Stomach (tissue), 8 donors: ENCODE measurements at regions not wholly inside any gene's neighbourhood (a gene's known extent, or its start where the extent isn't known, plus 50 kb on each side); places are given as distances from the start of the nearest gene placed in this dataset.
"Not testable (repeated sequence)": the region's sequence is repeated elsewhere in the genome, so short reads cannot be mapped to it uniquely, and the experiment has no call there.

Experiments
- DNase-seq, 2 donors: peaks; one replicate each; pipeline versions ENCODE4 v3.0.0 to v3.0.0-alpha.2; 2013 to 2019
- H3K27ac ChIP-seq, 5 donors: fragments of 200-600 bp in 4 of 5; sonication (generic) in 4 of 5; one replicate each; pipeline ENCODE4 v1.5.1; 2013 to 2019; ENCODE audit warnings: mild to moderate bottlenecking in 1 of 5, moderate library complexity in 1 of 5
- H3K27me3 ChIP-seq, 3 donors: fragments of 200-600 bp; sonication (generic); one replicate each; pipeline ENCODE4 v1.5.1; 2017 to 2019; ENCODE audit warnings: mixed run types in 1 of 3
- H3K36me3 ChIP-seq, 4 donors: fragments of 200-600 bp; sonication (generic); 1 replicate in 3 of 4; 2 replicates in 1 of 4; pipeline ENCODE4 v1.5.1; 2016 to 2019
- H3K4me1 ChIP-seq, 4 donors: fragments of 200-600 bp; sonication (generic); one replicate each; pipeline ENCODE4 v1.5.1; 2016 to 2019
- H3K4me3 ChIP-seq, 4 donors: fragments of 200-600 bp; sonication (generic) in 3 of 4; one replicate each; pipeline ENCODE4 v1.5.1; 2016 to 2019; ENCODE audit warnings: mild to moderate bottlenecking in 1 of 4
- H3K9me3 ChIP-seq, 4 donors: fragments of 200-600 bp; sonication (generic); one replicate each; pipeline ENCODE4 v1.5.1; 2016 to 2019
- EP300 ChIP-seq: sonication (generic); formaldehyde crosslinking; IDR thresholded peaks from one replicate; pipeline ENCODE4 v1.6.1; 2017; ENCODE audit warnings: antibody characterized with exemption
- POLR2A ChIP-seq, 4 donors: fragments of 450-650 bp; IDR thresholded peaks; one replicate each; pipeline ENCODE4 v1.6.1; 2016; ENCODE audit warnings: antibody characterized with exemption in 4 of 4, control low read depth in 2 of 4, mild to moderate bottlenecking in 1 of 4, moderate library complexity in 1 of 4
- POLR2AphosphoS5 ChIP-seq, 3 donors: sonication (generic); formaldehyde crosslinking; IDR thresholded peaks; one replicate each; pipeline ENCODE4 v1.6.1; 2016; ENCODE audit warnings: antibody characterized with exemption in 3 of 3
- WGBS, 5 donors: extraction: QIAGEN DNeasy Blood & Tissue Kit in 3 of 5; methylation state at CpG; one replicate each; pipeline versions ENCODE4 v1.1.5 to v1.1.7; 2013 to 2018; 5-methylcytosine and 5-hydroxymethylcytosine counted together
- intact Hi-C: fragments of 100-400 bp; cut with DNase I; formaldehyde crosslinking; loops from one replicate; pipeline ENCODE4 v1.15.1; 2023; ENCODE audit warnings: low total_unique reads
- TF ChIP-seq, protein P1 (sequence below), 7 experiments: fragments of 450-650 bp in 4 of 7; fragments of 200-600 bp in 3 of 7; sonication (generic) in 3 of 7; IDR thresholded peaks; one replicate each; pipeline ENCODE4 v1.5.1; 2016 to 2019; ENCODE audit warnings: antibody characterized with exemption in 7 of 7, control low read depth in 2 of 7, mild to moderate bottlenecking in 1 of 7
- donor health status: healthy with polysubstance abuse.
- donor health status: Bipolar disorder and iron deficiency.
- donor health status: healthy.

DNA sequence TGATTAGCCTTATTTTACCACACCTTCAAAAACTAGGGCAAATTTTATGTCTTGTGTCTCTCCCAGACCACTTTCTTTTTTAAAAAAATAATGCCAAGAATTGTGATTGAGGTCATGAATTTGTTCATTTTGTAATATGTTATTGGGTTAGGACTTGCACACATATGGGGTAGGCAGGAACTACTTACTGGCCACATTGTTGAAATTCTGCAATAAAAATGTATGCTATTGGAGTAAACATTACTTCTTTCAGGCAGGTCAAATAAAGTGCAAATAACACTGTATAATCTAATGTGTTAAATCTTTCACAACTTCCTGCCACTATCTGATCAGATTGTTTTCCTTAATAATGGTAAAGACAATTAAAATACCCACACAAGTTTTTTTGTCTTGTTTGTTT, 166.6 kb upstream of the COL11A1 start:
- Histone ChIP-seq H3K27me3 (no peaks in the 10 kb centered on the region), H3K9me3 (no peaks in the 10 kb centered on the region), H3K27ac (no peak overlapping the region), H3K4me1 (no peaks in the 10 kb centered on the region), H3K4me3 (no peak overlapping the region), H3K36me3 (no peaks in the 10 kb centered on the region)
- intact Hi-C loops: no loop called here
- DNase-seq: no peak
- TF ChIP-seq POLR2AphosphoS5 (IDR thresholded peaks at IDR 0.05) (no peak), EP300 (no peak), POLR2A (IDR thresholded peaks at IDR 0.05) (no peak)
- TF ChIP-seq, protein P1, sequence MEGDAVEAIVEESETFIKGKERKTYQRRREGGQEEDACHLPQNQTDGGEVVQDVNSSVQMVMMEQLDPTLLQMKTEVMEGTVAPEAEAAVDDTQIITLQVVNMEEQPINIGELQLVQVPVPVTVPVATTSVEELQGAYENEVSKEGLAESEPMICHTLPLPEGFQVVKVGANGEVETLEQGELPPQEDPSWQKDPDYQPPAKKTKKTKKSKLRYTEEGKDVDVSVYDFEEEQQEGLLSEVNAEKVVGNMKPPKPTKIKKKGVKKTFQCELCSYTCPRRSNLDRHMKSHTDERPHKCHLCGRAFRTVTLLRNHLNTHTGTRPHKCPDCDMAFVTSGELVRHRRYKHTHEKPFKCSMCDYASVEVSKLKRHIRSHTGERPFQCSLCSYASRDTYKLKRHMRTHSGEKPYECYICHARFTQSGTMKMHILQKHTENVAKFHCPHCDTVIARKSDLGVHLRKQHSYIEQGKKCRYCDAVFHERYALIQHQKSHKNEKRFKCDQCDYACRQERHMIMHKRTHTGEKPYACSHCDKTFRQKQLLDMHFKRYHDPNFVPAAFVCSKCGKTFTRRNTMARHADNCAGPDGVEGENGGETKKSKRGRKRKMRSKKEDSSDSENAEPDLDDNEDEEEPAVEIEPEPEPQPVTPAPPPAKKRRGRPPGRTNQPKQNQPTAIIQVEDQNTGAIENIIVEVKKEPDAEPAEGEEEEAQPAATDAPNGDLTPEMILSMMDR (IDR thresholded peaks at IDR 0.05): no peak

- H3K27ac ChIP-seq: no peak overlapping the region
- no peak for DNase-seq
- no peak overlapping the region for H3K4me3 ChIP-seq
- 43 to 50% (median 47%) methylated on average over 3 of the region's 3 CpGs for WGBS, 5 donors
- TF ChIP-seq POLR2AphosphoS5 (IDR thresholded peaks at IDR 0.05): no peak
- no peak for TF ChIP-seq EP300
- TF ChIP-seq, protein P1 (IDR thresholded peaks at IDR 0.05): no peak
- no peak for TF ChIP-seq POLR2A (IDR thresholded peaks at IDR 0.05)
- H3K9me3 ChIP-seq: no peaks in the 10 kb centered on the region
- no peaks in the 10 kb centered on the region for H3K27me3 ChIP-seq
- intact Hi-C loops: no loop called here
- no peaks in the 10 kb centered on the region for H3K36me3 ChIP-seq
- H3K4me1 ChIP-seq: no peaks in the 10 kb centered on the region
Observed at GRCh38 chr1:103273106-103273505, 164.8 kb upstream of the COL11A1 start.

DNA sequence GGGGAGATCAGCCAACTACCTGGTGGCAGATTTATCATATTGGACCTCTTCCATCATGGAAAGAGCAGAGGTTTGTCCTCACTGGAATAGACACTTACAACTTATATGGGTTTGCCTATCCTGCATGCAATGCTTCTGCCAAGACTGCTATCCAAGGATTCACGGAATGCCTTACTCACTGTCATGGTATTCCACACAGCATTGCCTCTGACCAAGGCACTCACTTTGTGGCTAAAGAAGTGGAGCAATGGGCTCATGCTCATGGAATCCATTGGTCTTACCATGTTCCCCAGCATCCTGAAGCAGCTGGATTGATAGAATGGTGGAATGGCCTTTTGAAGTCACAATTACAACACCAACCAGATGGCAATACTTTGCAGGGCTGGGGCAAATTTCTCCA, 163.1 kb upstream of the COL11A1 start:
- H3K4me3 ChIP-seq: not testable (repeated sequence)
- 83 to 100% (median 90%) methylated on average over 1 of the region's 1 CpG for WGBS, 5 donors

DNA sequence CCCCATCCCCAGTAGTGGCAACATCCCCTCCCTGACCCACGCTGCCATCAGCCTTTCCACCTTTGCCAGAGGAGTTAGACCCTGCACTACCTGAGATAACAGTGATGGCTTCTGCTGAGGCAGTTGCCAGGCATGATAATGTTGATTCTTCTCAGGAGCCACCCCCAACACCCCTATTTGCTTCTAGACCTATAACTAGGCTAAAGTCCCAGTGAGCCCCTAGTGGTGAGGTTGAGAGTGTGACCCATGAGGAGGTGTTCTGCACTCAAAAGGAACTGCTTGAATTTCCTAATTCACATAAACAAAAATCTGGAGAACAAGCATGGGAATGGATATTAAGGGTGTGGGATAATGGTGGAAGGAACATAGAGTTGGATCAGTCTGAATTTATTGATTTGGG, 159.6 kb upstream of the COL11A1 start:
- H3K4me3 ChIP-seq: no peak overlapping the region
- no peak for DNase-seq
- no peaks in the 10 kb centered on the region for H3K4me1 ChIP-seq
- intact Hi-C loops: no loop called here
- H3K27ac ChIP-seq: no peak overlapping the region
- no peaks in the 10 kb centered on the region for H3K27me3 ChIP-seq
- 58 to 82% (median 72%) methylated on average over 1 of the region's 1 CpG for WGBS, 5 donors
- TF ChIP-seq POLR2A (IDR thresholded peaks at IDR 0.05) (no peak), EP300 (no peak), POLR2AphosphoS5 (IDR thresholded peaks at IDR 0.05) (no peak)
- TF ChIP-seq, protein P1 (IDR thresholded peaks at IDR 0.05): no peak
- no peaks in the 10 kb centered on the region for H3K36me3 ChIP-seq
- H3K9me3 ChIP-seq: no peaks in the 10 kb centered on the region

More for the DNA sequence above, 163.1 kb upstream of the COL11A1 start:
- H3K27me3 ChIP-seq, DNase-seq, H3K36me3 ChIP-seq, H3K9me3 ChIP-seq, H3K27ac ChIP-seq, H3K4me1 ChIP-seq, intact Hi-C loops: not testable (repeated sequence)

DNA sequence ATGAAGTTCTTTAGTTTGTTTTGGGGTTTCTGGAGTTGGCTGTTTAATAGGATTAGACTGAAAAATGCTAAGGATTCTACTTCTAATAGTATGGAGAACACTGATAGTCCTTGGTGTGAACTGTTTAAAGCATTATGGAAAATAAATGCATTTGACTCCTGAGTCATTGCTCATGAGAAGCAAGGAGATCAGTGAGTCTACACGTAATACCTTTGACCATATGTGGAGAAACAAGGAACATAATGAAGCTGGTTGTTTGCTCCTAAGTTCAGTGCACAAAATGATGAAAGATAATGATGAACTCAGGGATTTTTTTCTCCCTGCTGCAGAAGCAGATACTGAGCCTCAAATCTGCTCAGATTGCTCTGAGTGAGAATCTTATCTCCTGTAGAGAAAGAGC, 158.9 kb upstream of the COL11A1 start:
- no peaks in the 10 kb centered on the region for H3K36me3 ChIP-seq
- no peak overlapping the region for H3K4me3 ChIP-seq
- no peak overlapping the region for H3K27ac ChIP-seq
- H3K27me3 ChIP-seq: no peaks in the 10 kb centered on the region
- TF ChIP-seq POLR2A (IDR thresholded peaks at IDR 0.05): no peak
- no peak for TF ChIP-seq EP300
- TF ChIP-seq, protein P1 (IDR thresholded peaks at IDR 0.05): no peak
- TF ChIP-seq POLR2AphosphoS5 (IDR thresholded peaks at IDR 0.05): no peak
- no peak for DNase-seq
- 47 to 87% (median 76%) methylated on average over 1 of the region's 1 CpG for WGBS, 5 donors
- intact Hi-C loops: no loop called here
- H3K9me3 ChIP-seq: no peaks in the 10 kb centered on the region
- H3K4me1 ChIP-seq: no peaks in the 10 kb centered on the region
